A673 (cell line): ENCODE measurements at regions not wholly inside any gene's neighbourhood (a gene's known extent, or its start where the extent isn't known, plus 50 kb on each side); places are given as distances from the start of the nearest gene placed in this dataset.

Experiments used
- EZH2 ChIP-seq: fragments of 200-600 bp; sonication (generic); IDR thresholded peaks from 2 replicates; pipeline ENCODE4 v1.6.1; 2017; ENCODE audit warnings: borderline replicate concordance, low read depth, mild to moderate bottlenecking, mixed read lengths, antibody characterized with exemption, low read length; ENCODE audit not compliant: poor library complexity, severe bottlenecking
- TF ChIP-seq, protein P1 (sequence below): fragments of 300-800, 200-600 bp; sonication (generic); conservative IDR thresholded peaks from 2 replicates; pipeline ENCODE4 v1.5.1; 2017; ENCODE audit warnings: low read depth, mild to moderate bottlenecking, antibody characterized with exemption, low read length, moderate library complexity, mixed read lengths

DNA sequence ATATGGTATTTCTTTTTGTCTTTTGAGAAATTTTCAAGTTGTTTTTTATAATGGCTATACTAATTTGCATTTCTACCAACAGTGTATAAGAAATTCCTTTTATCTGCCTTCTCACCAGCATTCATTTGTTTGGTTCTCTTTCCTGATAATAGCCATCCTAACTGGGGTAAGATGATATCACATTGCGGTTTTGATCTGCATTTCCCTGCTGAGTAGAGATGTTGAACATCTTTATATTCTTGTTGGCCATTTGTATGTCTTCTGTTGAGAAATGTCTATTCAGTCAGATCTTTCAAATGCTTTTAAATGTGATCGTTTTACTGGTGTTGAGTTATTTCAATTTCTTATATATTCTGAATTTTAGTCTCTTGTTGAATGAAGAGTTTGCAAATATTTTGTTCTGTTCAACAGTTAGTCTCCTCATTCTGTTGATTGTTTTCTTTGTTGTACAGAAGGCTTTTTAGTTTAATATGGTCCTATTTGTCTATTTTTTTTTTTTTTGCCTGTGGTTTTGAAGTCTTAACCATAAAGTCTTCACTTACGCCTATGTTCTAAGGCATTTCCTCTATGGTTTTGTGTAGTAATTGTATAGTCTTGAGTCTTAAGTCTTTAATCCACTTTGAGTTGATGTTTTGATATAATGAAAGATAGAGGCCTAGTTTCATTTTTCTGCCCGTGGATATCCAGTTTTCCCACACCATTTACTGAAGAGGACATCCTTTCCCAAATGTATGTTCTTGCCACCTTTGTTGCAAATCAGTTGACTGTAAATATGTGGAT lies 1566.9 kb downstream of the STIM2 start:
- no peak for TF ChIP-seq EZH2
- TF ChIP-seq, protein P1, sequence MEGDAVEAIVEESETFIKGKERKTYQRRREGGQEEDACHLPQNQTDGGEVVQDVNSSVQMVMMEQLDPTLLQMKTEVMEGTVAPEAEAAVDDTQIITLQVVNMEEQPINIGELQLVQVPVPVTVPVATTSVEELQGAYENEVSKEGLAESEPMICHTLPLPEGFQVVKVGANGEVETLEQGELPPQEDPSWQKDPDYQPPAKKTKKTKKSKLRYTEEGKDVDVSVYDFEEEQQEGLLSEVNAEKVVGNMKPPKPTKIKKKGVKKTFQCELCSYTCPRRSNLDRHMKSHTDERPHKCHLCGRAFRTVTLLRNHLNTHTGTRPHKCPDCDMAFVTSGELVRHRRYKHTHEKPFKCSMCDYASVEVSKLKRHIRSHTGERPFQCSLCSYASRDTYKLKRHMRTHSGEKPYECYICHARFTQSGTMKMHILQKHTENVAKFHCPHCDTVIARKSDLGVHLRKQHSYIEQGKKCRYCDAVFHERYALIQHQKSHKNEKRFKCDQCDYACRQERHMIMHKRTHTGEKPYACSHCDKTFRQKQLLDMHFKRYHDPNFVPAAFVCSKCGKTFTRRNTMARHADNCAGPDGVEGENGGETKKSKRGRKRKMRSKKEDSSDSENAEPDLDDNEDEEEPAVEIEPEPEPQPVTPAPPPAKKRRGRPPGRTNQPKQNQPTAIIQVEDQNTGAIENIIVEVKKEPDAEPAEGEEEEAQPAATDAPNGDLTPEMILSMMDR, result no peak
